Activated CD8-positive, alpha-beta memory T cell treated with anti-CD3 and anti-CD28 coated beads for 48 hours (primary cell): ENCODE measurements at regions not wholly inside any gene's neighbourhood (a gene's known extent, or its start where the extent isn't known, plus 50 kb on each side); places are given as distances from the start of the nearest gene placed in this dataset.

ENCODE experiments used
- DNase-seq, 3 experiments: peaks; one replicate each; pipeline ENCODE4 v3.0.0-alpha.2; 2020; ENCODE audit warnings: low read depth in 2 of 3, low spot score in 2 of 3

DNA sequence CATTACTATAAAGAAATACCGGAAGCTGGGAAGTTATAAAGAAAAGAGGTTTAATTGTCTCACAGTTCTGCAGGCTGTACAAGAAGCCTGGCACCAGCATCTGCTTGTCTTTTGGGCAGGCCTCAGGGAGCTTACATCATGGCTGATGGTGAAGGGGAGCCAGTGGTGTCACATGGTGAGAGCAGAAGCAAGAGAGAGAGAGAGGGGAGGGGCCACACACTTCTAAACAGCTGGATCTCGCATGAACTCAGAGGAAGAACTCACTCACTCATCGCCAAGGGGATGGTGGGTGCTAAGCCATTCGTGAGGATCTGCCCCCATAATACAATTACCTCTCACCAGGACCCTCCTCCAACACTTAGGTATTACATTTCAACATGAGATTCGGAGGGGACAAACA is 51.8 kb upstream of the ANKRD34C start:
- DNase-seq: no peak

DNA sequence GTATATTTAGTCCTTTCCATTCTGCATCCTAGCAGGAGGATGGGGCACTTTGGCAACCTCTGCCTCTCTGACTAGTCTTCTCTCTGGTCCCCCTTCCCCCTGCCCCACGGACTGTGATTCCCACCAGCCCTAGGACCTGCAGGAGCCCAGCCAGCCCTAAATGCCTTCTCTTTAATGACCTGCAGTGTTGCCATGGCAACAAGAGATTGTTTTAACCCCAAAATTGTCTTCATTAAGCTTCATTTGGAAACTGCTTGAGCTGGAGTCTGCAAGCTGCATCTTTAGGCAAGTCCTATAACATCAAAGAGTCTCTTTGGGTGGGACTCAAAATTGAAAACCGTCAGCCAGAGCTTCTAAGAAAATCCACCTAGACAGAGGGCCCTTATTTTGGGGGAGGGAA is 59.7 kb upstream of the ANKRD34C start:
- no peak for DNase-seq

DNA sequence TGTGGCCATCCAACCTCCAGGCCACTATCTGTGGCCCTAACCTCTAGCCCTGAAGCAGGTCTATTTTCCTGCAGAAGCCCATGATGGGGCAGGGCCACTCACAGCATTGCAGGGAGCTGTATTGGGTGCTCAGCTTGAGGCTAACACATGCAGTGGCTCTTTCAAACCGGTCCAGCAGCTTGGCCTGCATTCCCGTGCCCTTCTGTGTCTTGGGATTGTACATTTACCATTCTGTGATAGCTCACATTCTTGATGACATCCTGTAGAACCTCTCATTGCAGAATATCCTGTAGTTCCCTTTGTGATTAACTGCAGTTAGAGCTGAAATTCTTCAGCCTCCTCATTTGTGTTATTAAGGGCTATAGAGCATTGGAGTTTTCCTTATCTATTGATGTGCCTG is 60.8 kb upstream of the ANKRD34C start:
- DNase-seq: no peak

DNA sequence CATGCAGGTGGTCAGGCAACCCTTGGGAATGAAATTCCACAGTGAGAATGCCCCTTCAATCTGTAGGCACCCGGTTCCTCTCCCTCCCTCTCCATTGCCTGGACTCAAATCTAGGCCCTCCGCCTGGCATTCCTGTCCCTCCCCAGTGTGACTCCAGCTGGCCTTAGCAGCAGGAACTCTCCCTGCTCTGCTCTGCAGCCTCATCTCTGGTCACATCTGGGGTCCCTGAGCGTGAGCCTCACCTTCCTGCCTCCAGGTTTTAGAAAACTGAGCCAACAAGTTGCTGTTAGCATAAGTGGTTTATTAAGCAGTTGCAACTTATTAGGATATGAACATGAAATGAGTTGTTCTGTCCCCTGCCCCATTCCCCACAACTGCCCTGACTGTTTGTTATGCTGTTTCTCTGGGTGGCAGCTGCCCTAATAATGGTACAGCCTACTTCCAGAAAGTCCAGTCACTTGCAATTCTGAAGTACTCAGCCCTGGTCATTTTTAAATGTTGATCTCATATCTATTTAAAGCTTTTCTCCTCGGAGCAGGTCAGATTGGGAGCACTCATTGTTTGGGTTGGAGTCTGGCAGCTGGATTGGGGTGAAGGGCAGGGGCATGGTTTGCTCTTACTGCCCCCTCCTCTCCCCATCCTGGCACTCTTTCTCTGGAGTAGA is 63.0 kb upstream of the ANKRD34C start:
- DNase-seq: no peak

DNA sequence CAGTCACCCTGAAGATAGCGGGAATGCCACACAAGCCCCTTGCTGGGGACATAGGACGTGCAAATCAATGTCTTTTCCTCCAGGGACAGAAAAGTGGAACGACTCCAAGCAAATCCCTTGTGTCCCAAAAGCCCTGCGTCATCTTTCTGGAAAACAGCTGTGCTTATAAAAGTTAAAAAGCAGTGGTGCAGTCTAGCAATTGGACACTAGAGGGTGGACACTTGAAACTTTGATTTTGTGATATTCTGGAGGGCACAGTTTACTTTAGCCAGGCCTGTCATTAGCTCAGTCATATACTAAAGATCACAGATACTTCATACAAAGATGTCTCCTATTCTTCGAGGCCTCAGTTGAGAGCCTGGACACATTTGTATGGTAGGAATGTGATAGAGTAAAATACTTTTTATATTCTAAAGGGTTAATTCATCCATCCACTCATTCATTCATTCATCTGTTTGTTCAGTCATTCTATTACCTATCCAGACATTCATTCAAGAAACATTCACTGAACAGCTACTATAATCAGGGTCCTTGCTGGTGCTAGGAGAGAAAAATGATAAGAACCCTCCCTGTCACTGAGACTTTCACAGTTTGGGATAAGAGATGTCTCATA is 63.8 kb upstream of the ANKRD34C start:
- no peak for DNase-seq

DNA sequence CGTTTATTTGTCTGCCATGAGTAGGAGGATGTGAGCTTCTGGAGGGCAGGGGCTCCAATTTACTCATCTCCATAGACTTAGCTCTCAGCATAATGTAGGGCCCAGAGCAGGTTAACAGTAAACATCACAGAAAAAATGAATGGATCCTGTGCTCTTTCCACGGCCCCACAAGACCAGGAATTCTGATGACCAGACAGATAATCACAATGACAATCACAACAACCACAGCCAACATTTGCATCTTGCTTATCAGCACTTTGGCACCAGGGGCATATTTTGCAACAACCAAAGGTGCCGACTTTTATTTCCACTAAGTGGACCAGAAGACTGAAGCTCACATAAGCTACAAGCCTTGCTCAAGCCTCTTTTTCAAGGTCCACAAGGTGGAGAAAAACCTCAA is 68.9 kb upstream of the ANKRD34C start:
- DNase-seq: no peak

DNA sequence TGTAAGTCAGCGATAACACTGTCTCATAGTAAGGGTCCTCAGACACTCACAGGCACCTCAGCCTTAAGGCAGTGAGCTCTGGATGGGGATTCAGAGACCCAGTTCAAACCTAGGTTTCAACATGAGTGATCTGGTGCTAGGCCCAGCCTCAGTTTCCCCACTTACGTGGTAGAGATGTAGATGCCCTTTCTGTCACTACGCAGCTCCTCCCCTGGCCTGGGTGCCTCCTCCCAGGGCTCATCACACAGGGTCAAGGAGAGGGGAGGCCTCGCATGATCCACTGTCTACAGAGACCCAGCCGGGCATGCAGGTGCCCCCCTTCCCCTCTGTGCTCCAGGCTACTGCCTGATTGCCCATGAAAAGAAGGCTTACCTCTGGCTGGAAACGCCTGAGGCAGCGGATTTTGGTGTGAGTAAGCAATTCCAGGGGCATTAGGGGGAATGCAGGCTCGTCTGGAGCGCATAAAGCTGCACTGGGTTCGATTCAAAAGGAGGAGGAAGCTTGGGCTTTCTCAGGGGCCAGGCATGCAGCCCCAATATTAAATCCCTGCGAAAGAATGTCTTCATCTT is 69.8 kb upstream of the ANKRD34C start:
- no peak for DNase-seq

DNA sequence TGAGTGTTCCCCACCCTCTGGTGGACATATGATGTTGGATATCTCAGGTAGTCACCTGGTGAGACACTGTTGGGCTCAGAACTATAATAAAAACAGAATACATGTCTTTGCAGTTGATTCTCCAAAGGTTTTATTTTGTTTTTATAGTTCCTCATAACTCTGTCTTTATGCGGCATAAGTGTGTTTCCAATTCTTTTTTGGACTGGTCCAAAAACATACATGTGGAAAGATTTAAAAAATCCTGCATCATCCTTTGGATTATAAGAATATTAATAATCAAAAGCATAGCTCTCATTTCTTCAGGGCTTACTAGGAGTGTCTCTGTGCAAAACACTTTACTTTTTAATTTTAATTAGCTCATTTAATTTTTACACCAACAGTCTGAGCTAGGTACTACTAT is 71.0 kb upstream of the ANKRD34C start:
- no peak for DNase-seq

DNA sequence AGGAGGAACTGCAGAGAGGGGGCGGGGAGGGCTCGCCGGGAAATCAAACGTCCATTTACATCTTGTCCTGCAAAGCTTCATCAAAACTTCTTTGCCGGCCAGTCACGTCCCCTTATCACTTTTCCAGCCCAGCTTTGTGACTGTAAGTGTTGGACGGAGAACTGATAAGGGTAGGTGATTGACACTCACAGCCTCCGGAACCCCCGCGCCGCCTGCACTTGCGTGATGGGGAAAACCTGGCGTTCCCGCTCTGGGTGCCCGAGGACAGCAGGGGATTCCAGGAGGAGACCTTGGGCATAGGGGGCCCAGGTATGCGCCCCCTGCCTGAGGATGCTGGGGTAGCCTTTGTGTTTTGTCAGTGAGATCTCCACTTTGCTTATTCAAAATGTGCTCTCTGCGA is 72.8 kb upstream of the ANKRD34C start:
- DNase-seq: no peak

DNA sequence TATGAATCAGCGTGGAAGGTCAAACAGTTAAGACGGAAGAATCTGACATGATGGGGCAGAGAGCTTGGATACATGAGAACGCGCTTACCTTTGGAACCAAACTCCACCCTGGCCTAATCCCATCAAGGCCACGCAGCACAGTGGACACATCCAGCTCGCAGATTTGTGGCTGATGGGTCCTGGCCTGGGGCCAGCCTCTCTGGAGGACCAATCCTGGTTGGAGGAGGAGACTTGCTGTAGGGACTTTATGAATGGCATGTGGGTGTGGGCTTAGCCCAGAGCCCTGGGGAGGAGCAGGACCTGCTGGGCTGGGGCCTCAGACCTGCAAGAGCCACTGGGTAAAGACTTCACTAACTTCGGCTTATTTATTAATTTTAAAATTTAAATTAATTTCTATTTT is 73.4 kb upstream of the ANKRD34C start:
- no peak for DNase-seq

DNA sequence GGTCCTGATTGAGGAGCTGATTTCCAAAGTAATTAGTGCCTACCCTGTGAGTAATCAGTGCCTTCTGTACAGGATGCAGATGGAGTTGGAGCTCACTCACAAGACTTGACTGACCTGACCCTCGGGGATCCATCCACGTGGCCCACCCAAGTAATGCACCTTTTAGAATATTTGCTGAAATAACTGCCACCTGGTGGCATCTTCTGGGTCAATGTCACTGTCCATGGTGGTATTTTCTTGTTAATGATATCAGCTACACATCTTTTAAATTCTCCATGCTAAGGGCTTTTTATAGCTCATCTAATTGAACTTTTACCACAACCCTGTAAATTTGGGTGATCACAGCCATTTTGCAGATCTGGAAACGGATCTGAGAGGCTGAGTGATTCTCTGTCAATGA is 74.3 kb upstream of the ANKRD34C start:
- no peak for DNase-seq

DNA sequence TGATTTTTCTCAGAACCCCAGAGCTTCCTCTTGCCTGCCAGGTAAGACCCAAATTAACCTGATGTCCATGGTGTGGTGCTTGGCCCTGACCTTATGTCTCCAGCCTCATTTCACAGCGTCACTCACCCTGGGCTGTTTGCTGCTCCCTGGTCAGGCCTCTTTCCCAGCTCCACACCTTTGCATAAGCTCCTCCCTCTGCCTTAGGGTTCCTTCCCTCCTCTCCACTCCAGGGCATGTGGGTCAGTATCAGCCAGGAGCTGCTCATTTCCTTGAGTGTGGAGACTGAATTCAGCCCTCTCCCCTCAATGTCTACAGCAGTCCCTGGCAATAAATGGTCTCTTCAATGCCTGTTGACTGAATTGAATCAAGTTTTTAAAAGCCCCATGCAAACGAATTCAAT is 75.6 kb upstream of the ANKRD34C start:
- DNase-seq: no peak

DNA sequence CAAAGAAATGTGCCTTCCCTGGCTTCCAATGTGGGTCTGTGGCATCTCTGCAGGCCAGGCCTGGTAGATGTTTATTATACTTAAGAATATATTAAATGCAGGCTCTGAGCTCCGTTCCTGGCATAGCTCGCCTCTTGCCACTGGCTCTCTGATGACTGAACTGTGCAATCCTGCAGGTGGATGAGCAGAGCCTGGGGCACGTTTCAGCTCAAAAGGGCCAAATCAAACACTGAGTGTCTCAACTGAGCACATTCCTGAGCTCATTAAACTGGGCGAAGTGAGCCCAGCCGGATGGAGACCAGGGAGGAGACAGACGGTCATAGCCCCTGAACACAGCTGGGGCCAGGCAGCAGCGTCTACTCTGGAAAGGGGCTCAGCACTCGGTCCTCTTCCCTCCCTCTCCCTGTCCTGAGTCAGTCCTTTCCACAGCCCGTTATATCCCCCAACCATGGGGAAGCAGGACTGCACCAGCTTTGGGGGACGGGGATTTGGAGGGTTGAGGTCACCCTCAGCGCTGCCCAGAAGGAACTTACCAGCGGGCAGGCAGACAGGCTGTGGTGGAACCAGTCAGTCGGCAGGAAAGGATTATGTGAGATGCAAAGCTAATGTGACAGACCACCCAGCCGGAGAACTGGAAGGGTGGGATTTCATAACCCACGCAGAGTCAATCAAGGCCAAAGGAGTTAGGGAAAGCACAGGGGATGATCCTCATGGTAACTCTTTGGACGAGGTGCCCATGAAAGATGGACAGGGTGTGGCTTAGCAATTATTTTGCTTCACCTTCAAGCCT is 77.4 kb upstream of the ANKRD34C start:
- no peak for DNase-seq

DNA sequence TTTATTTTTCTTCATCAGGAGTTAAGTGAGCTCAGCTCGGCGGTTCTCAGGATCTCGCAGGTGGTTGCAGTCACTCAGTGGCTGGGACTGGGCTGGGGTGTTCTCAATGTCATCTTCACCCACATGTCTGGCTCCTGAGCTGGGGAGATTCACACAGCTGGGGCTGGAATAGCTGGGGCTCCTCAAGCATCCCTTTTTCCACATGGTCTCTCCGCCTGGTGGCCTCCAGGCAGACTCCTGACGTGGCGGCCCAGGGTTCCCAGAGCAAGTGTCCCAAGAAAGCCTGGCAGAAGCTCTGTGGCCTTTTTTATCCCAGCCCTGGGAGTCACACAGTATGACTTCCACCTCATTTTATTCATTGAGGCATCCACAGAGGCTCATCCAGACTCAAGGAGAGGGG is 84.1 kb upstream of the ANKRD34C start:
- no peak for DNase-seq

DNA sequence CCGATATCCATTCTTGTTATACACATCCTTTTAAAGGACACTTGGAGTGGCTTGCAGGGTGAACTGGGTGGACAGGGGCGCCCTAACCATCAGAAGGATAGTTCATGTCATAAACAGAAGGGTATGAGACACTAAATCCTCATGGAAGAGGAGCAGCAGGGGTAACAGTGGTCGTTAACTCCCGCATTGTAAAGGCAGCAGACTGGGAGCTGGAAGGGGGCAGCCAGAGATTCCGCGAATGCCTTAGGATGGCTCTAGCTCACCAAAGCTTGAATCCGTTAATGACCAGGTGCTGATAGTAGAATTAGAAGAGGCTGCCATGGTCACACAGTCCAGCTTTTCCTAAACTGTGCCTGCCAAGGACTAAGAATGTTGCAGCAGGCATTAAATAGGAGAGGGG is 85.2 kb upstream of the ANKRD34C start:
- no peak for DNase-seq

DNA sequence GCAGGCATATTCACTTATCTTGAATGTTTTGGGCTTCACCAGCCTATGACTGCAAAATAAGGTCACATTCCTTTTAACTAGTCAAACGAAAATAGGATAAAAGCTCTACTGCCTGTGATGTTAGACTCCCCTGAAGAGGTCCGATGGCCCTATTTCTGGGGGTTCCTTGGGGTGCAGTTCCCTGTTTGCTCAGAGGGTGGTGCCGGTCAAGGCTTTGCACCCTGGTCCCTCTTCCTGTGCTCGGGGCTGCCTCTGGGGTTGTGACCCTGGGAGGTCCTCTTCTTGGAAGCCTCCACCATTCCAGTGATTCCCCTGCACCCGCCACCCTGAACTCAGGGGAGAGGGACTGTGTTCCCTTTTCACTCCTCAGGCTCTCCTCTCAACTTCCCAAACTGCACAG is 86.7 kb upstream of the ANKRD34C start:
- DNase-seq: no peak

DNA sequence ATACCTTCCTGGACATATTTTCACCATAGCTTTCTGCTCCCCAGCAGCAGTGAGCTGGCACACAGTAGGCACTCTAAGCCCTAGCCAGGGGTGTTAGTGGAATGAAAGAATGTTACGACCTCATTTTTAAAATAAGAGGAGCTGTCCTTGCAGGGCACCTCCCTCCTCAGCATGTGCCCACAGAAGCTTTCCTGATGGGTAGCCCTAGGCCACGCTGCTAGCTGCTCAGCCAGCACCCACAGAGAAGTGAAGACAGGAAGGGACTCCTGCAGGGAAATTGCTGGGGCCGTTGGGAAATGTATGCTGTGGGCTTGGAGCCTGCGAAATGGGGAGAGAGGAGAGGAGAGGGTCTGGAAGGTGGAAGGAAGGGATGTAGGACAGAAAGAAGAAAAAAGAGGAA is 87.3 kb upstream of the ANKRD34C start:
- no peak for DNase-seq

DNA sequence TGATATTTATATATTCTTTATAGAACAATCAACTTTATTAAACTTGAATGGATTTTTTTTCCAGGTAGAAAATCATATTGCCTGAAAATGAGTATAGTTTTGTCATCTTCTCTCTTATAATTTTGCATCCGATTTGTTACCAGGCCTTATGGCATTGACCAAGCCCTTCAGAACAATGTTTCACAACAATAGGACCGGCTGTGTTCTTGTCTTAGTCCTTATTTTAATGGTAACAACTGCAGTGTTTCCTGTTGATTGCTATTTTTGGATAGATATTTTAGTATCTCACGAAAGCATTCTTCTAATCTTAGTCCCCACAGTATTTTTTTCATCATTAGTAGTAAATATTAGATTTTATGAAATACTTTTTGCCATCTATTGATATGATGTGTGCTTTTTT is 88.1 kb upstream of the ANKRD34C start:
- no peak for DNase-seq

DNA sequence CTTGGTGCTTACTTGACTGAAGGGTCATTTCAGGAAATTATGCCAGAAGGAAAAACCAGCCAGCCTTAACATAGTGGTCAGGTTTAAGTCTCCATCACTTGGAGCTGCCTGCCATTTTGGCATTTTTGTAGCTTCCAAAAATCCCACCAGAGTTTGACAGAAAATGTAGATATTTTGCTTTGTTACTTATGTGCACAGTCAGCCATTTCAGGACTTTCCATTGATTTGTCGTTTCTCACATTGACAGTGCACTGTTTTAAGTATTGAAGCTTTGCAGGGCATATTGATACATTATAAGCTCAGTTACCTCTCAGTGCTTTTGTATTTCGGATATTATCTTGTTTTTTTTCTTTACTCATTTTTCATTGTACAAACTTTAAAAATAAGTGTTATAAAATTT is 89.0 kb upstream of the ANKRD34C start:
- DNase-seq: no peak

DNA sequence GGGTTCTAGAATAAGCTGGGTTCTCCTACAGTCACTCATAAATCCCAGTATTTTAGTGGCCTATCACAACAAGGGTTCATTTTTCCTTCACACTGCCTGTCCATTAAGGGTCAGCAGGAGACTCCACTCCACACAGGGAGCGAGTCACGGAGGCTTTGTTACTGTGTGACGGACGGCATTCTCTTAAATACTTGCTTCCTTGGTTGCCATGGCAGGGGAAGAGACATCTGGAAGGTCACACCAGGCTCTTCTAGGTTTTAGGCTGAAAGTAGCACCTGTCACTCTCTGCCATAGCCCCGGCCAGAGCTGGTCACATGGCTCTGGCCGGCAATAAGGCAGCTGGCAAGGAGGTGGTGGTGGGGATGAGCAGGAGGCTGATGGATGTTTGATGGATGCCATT is 89.4 kb upstream of the ANKRD34C start:
- DNase-seq: no peak

DNA sequence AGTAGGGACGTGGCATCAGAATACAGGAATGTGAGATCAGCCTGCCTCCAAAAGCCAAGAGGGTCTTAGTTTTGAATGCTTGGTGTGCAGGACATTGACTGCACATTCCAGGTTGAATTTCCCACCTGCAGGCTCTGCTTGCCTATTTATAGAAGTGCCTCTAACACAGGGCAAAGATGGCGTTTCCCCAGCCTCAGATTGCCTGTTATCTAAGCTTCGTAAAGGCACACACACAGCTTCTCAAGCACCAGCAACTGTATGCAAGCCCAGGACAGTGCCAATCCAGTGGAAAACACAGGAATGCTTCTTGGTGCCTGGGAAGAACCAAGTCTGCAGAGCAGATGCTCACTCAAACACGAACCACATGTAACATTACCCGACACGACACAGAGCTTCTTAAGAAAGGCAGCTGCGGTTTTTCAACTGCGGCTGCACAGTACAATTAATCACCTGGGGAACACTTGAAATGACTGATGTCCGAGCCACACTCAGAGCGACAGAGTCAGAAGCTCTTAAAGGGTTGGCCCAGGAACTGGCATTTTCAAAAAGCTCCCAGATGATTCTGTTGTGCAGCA is 90.0 kb upstream of the ANKRD34C start:
- DNase-seq: no peak

DNA sequence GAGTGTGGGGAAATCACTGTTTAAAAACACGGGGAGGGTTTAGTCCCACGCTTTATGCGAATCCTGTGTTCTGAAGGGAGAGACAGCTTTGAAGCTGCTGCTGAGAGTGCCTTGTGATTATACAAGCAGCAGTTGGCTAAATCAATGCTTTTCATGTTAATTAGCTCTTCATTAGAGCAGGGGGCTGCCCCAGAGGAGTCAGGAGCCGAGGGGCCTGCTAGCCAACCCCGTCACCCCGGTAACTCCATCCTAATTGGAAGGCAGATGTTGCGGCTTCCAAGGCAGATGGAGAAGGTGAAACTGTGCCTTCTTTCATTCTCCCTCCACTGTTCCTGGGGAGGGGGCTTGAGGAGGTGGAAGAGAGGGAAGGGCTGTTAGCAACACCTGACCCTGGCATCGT is 92.4 kb upstream of the ANKRD34C start:
- DNase-seq: no peak
